ENCODE measurements at regions not wholly inside any gene's neighbourhood (a gene's known extent, or its start where the extent isn't known, plus 50 kb on each side); places are given as distances from the start of the nearest gene placed in this dataset.

DNA sequence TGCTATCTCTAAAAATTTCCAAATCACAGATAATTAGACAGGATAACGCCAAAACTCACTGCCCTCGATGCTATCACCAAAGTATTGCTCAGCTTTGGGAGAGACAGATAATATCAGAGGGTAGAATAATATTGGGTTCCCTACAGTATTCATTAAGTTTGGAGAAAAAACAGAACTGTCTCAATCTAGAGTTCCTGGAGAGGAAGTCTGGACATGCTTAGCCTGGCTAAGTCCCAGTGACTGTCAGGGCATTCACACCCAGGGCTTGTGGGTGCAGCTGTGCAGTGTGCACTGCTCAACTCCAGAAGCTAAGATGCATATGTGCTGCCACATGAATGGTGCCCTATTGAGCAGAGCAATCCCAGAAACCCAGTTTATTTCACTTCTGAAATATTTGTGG lies 459.6 kb upstream of the DPH6 start:
- TF ChIP-seq POLR2A (IDR thresholded peaks at IDR 0.05; ENCODE audit: low read depth, low read length) (no peak), CHD1 (IDR thresholded peaks at IDR 0.05; ENCODE audit: low read depth, low read length) (no peak)

All from IMR-90 (cell line).